GM21723 (cell line): ENCODE measurements at regions not wholly inside any gene's neighbourhood (a gene's known extent, or its start where the extent isn't known, plus 50 kb on each side); places are given as distances from the start of the nearest gene placed in this dataset.

Experiments
- ATAC-seq: cut with Tn5 transposase; IDR thresholded peaks from one replicate; pipeline ENCODE4 v1.9.1; 2021; ENCODE audit warnings: mild to moderate bottlenecking, moderate library complexity; ENCODE audit not compliant: unreplicated experiment

GRCh38 chr3:107970993-107971580 lies 119.7 kb downstream of the CD47 start:
- ATAC-seq = no peak

- no peak for ATAC-seq
These were observed 120.6 kb downstream of the CD47 start for GRCh38 chr3:107969994-107970819.

GRCh38 chr3:107969525-107969924 lies 121.3 kb downstream of the CD47 start:
- ATAC-seq = no peak

- no peak for ATAC-seq
These were observed 124.6 kb downstream of the CD47 start for GRCh38 chr3:107966276-107966675.

- ATAC-seq = no peak
These were observed 125.6 kb downstream of the CD47 start for GRCh38 chr3:107965136-107965655.

GRCh38 chr3:107963581-107963980 lies 127.2 kb downstream of the CD47 start:
- ATAC-seq = no peak

GRCh38 chr3:107962946-107963345 lies 127.9 kb downstream of the CD47 start:
- no peak for ATAC-seq

GRCh38 chr3:107962037-107962436 lies 128.8 kb downstream of the CD47 start:
- ATAC-seq = no peak

GRCh38 chr3:107959550-107960154 lies 131.2 kb downstream of the CD47 start:
- ATAC-seq = no peak

- ATAC-seq = no peak
These were observed 132.7 kb downstream of the CD47 start for GRCh38 chr3:107958146-107958545.

- ATAC-seq = no peak
These were observed 133.6 kb downstream of the CD47 start for GRCh38 chr3:107956991-107957900.

- no peak for ATAC-seq
These were observed 136.0 kb downstream of the CD47 start for GRCh38 chr3:107954845-107955244.

GRCh38 chr3:107953722-107954121 lies 137.1 kb downstream of the CD47 start:
- no peak for ATAC-seq

- ATAC-seq = no peak
These were observed 139.7 kb downstream of the CD47 start for GRCh38 chr3:107951126-107951525.

GRCh38 chr3:107950417-107950816 lies 140.4 kb downstream of the CD47 start:
- no peak for ATAC-seq

GRCh38 chr3:107949394-107949970 lies 141.3 kb downstream of the CD47 start:
- ATAC-seq = no peak

GRCh38 chr3:107947203-107947602 lies 143.6 kb downstream of the CD47 start:
- no peak for ATAC-seq

- ATAC-seq = no peak
These were observed 144.1 kb downstream of the CD47 start for GRCh38 chr3:107946700-107947099.

- ATAC-seq = no peak
These were observed 145.3 kb downstream of the CD47 start for GRCh38 chr3:107945417-107946094.
